ENCODE measurements at regions not wholly inside any gene's neighbourhood (a gene's known extent, or its start where the extent isn't known, plus 50 kb on each side); places are given as distances from the start of the nearest gene placed in this dataset.

GRCh38 chr1:69055194-69055593, 512.5 kb upstream of the LRRC7 start:
- no peak for TF ChIP-seq CTCF (IDR thresholded peaks at IDR 0.05)
- TF ChIP-seq POLR2A (IDR thresholded peaks at IDR 0.05): no peak
